ENCODE measurements at regions not wholly inside any gene's neighbourhood (a gene's known extent, or its start where the extent isn't known, plus 50 kb on each side); places are given as distances from the start of the nearest gene placed in this dataset.

DNA sequence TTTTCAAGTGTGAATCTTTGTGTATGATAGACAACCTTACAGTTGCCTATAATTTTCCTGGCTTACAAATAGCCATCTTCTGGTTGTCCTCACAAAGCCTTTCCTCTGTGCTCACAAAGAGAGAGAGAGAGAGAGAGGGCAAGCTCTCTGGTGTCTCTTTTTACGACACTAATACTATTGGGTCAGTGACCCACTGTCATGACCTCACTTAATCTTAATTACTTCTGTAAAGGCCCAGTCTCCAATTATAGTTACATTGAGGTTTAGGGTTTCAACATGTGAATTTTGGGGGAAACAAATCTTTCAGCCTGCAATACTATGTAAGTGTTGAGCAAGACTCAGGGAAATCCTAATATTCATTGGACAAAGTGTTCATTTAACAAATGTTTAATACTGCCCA, 167.4 kb upstream of the COL11A1 start:
- in situ Hi-C loops (cut with MboI), result no loop called here
- DNase-seq (ENCODE audit: low read depth, low spot score) (no peak), FAIRE-seq (no peak), ATAC-seq (no peak)
- Histone ChIP-seq H3K27me3 (replicated peaks in 1 of 2; ENCODE audit: control insufficient read depth in 2 of 2, insufficient read depth in 2 of 2, low read length in 1 of 2) (no peaks in the 10 kb centered on the region), H3K4me1 (ENCODE audit: control insufficient read depth, insufficient read depth, low read length) (no peaks in the 10 kb centered on the region), H3K4me2 (ENCODE audit: control insufficient read depth, insufficient read depth) (no peak overlapping the region), H3K9me3 (replicated peaks; ENCODE audit: control insufficient read depth, insufficient read depth, low read length) (no peaks in the 10 kb centered on the region), H4K20me1 (ENCODE audit: control insufficient read depth, insufficient read depth) (no peaks in the 10 kb centered on the region), H2AFZ (ENCODE audit: control insufficient read depth, low read depth, low read length) (no peak overlapping the region), H3K4me3 (no peak overlapping the region), H3K36me3 (ENCODE audit: control insufficient read depth in 2 of 2, insufficient read depth in 2 of 2, low read length in 1 of 2) (no peaks in the 10 kb centered on the region), H3K27ac (ENCODE audit: control insufficient read depth, insufficient read depth) (no peak overlapping the region), H3K9ac (ENCODE audit: control insufficient read depth, insufficient read depth, low read length) (no peak overlapping the region), H3K79me2 (ENCODE audit: control insufficient read depth, insufficient read depth, low read length) (no peaks in the 10 kb centered on the region)
- no TSS peak for BruUV-seq (replicated peaks)
- intact Hi-C loops (cut with micrococcal nuclease; ENCODE audit: unreplicated experiment), result no loop called here
- SMC1A ChIA-PET (ENCODE audit: uncharacterized antibody, unreplicated experiment), result no interaction called here
- WGBS (ENCODE audit: insufficient coverage, insufficient replicate concordance, low lambda C conversion rate, missing lambda C conversion rate), result 0% methylated on average over 1 of the region's 1 CpG
- POLR2A ChIA-PET, result no interaction called here
- CTCF ChIA-PET, result no interaction called here
- RAD21 ChIA-PET (ENCODE audit: unreplicated experiment), result no interaction called here
- no peak for TF ChIP-seq E2F8 (IDR thresholded peaks at IDR 0.05; ENCODE audit: low read depth, partially characterized antibody)
- no peak for TF ChIP-seq RAD21 (IDR thresholded peaks at IDR 0.05; ENCODE audit: insufficient read depth, low read depth, low read length)
- no peak for TF ChIP-seq RCOR1 (conservative IDR thresholded peaks at IDR 0.05; ENCODE audit: low read depth, low read length)
- no peak for TF ChIP-seq PBX3 (IDR thresholded peaks at IDR 0.05; ENCODE audit: insufficient replicate concordance, low read depth, low read length)
- TF ChIP-seq IRF4 (IDR thresholded peaks at IDR 0.05; ENCODE audit: low read depth, low read length), result no peak
- TF ChIP-seq NFYA (IDR thresholded peaks at IDR 0.05; ENCODE audit: borderline replicate concordance, low read depth, low read length), result no peak
- TF ChIP-seq POLR2A (IDR thresholded peaks at IDR 0.05; ENCODE audit: low read depth, low read length), result no peak
- no peak for TF ChIP-seq REST (IDR thresholded peaks at IDR 0.05; ENCODE audit: low read depth, low read length)
- no peak for TF ChIP-seq TCF12 (IDR thresholded peaks at IDR 0.05; ENCODE audit: low read depth, low read length)
- TF ChIP-seq JUNB (IDR thresholded peaks at IDR 0.05), result no peak
- no peak for TF ChIP-seq RFX5 (IDR thresholded peaks at IDR 0.05; ENCODE audit: low read depth, low read length)
- no peak for TF ChIP-seq NR2C2 (IDR thresholded peaks at IDR 0.05; ENCODE audit: borderline replicate concordance, control insufficient read depth, insufficient read length, low read depth)
- no peak for TF ChIP-seq ZNF687 (IDR thresholded peaks at IDR 0.05)
- TF ChIP-seq PAX8 (IDR thresholded peaks at IDR 0.05), result no peak
- no peak for TF ChIP-seq ZNF384 (IDR thresholded peaks at IDR 0.05; ENCODE audit: borderline replicate concordance, low read depth, low read length)
